RPMI7951 (cell line): ENCODE measurements at regions not wholly inside any gene's neighbourhood (a gene's known extent, or its start where the extent isn't known, plus 50 kb on each side); places are given as distances from the start of the nearest gene placed in this dataset.
"Not testable (repeated sequence)": the region's sequence is repeated elsewhere in the genome, so short reads cannot be mapped to it uniquely, and the experiment has no call there.

ENCODE experiments used
- DNase-seq: peaks from one replicate; pipeline ENCODE4 v3.0.0-alpha.2; 2012; ENCODE audit warnings: low read depth

GRCh38 chr4:31647786-31648185 lies 927.6 kb downstream of the PCDH7 start:
- no peak for DNase-seq

GRCh38 chr4:31649878-31650277 lies 929.7 kb downstream of the PCDH7 start:
- no peak for DNase-seq

- no peak for DNase-seq
These were observed 931.4 kb downstream of the PCDH7 start for GRCh38 chr4:31651541-31651940.

GRCh38 chr4:31655328-31655727 lies 935.2 kb downstream of the PCDH7 start:
- peak; percentile 5 for DNase-seq

GRCh38 chr4:31657859-31658570 lies 937.8 kb downstream of the PCDH7 start:
- no peak for DNase-seq

- DNase-seq, result no peak
These were observed 940.7 kb downstream of the PCDH7 start for GRCh38 chr4:31660916-31661315.

- peak; percentile 58 for DNase-seq
These were observed 942.8 kb downstream of the PCDH7 start for GRCh38 chr4:31662951-31663350.

GRCh38 chr4:31667686-31668085 lies 947.5 kb downstream of the PCDH7 start:
- no peak for DNase-seq

- DNase-seq, result peak; percentile 1
These were observed 954.3 kb downstream of the PCDH7 start for GRCh38 chr4:31674313-31674947.

- no peak for DNase-seq
These were observed 958.2 kb downstream of the PCDH7 start for GRCh38 chr4:31678356-31678755.

- no peak for DNase-seq
These were observed 962.6 kb downstream of the PCDH7 start for GRCh38 chr4:31682796-31683195.

GRCh38 chr4:31687717-31688342 lies 967.7 kb downstream of the PCDH7 start:
- DNase-seq, result no peak

- DNase-seq, result no peak
These were observed 972.3 kb downstream of the PCDH7 start for GRCh38 chr4:31692399-31692940.

- no peak for DNase-seq
These were observed 981.1 kb downstream of the PCDH7 start for GRCh38 chr4:31701256-31701655.

GRCh38 chr4:31702326-31702725 lies 982.2 kb downstream of the PCDH7 start:
- no peak for DNase-seq

- no peak for DNase-seq
These were observed 994.1 kb downstream of the PCDH7 start for GRCh38 chr4:31714238-31714637.

GRCh38 chr4:31715302-31715701 lies 995.1 kb downstream of the PCDH7 start:
- DNase-seq, result no peak

- DNase-seq, result no peak
These were observed 1006.9 kb downstream of the PCDH7 start for GRCh38 chr4:31727030-31727429.

- no peak for DNase-seq
These were observed 1014.8 kb downstream of the PCDH7 start for GRCh38 chr4:31735004-31735403.

- no peak for DNase-seq
These were observed 1017.2 kb downstream of the PCDH7 start for GRCh38 chr4:31737419-31737818.

GRCh38 chr4:31741326-31741725 lies 1021.2 kb downstream of the PCDH7 start:
- DNase-seq, result no peak

- DNase-seq, result no peak
These were observed 1028.2 kb downstream of the PCDH7 start for GRCh38 chr4:31748382-31748781.

GRCh38 chr4:31750581-31750980 lies 1030.4 kb downstream of the PCDH7 start:
- DNase-seq, result not testable (repeated sequence)
